ENCODE measurements at regions not wholly inside any gene's neighbourhood (a gene's known extent, or its start where the extent isn't known, plus 50 kb on each side); places are given as distances from the start of the nearest gene placed in this dataset.

DNA sequence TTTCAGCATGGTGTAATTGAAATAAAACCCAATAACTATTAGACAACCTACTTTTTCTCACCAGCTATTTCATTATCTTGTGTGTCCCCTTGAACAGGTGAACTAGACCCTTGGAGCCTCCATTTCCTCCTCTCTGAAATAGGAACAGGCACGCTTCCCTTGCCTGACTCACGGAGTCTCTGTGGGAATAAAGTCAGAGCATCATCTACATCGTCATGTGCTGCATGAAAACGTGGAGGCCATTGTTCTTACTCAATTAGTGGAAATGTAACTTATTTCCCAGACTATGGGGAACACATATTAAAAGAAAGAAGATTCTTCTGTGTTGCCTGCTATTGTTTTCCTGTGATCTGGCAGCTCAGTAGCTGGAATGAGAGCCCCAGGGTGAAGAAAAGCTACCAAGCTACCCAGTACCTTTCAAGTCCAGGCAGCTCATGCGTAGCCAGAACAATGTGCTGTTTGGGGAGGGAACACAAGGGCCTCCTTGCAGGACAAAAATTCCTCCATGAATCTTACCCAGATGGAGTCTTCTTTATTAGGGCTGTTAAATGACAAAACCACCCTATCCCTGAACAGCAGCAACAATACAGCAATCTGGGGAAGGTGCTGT lies 59.8 kb downstream of the SOX11 start:
- TF ChIP-seq, protein P1, sequence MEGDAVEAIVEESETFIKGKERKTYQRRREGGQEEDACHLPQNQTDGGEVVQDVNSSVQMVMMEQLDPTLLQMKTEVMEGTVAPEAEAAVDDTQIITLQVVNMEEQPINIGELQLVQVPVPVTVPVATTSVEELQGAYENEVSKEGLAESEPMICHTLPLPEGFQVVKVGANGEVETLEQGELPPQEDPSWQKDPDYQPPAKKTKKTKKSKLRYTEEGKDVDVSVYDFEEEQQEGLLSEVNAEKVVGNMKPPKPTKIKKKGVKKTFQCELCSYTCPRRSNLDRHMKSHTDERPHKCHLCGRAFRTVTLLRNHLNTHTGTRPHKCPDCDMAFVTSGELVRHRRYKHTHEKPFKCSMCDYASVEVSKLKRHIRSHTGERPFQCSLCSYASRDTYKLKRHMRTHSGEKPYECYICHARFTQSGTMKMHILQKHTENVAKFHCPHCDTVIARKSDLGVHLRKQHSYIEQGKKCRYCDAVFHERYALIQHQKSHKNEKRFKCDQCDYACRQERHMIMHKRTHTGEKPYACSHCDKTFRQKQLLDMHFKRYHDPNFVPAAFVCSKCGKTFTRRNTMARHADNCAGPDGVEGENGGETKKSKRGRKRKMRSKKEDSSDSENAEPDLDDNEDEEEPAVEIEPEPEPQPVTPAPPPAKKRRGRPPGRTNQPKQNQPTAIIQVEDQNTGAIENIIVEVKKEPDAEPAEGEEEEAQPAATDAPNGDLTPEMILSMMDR (conservative IDR thresholded peaks at IDR 0.05; ENCODE audit: low read depth, low read length), result no peak
- no peak for DNase-seq (ENCODE audit: low read depth)
- H3K4me3 ChIP-seq (ENCODE audit: low read depth, low read length), result no peak overlapping the region

DNA sequence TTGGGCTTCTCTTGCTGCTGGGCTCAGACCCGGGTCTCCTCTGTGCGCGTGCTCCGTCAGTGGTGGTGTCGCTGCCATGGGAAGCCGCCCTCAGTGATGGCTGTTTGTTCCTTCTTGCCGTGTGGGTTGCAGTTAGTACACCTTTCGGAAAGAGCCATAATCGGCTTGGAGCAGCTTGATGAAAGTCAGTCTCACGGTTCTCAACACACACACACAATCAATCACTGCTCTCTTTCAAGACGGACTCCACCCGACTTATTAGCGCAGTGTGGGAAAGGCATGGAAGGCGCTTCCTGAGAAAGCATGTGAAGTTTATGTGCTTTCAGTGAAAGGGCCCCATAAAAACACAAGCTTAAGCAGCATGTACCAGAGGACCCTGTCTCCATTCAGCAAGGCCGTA lies 64.1 kb downstream of the SOX11 start:
- DNase-seq (ENCODE audit: low read depth), result no peak
- no peak overlapping the region for H3K4me3 ChIP-seq (ENCODE audit: low read depth, low read length)
- TF ChIP-seq, protein P1 (conservative IDR thresholded peaks at IDR 0.05; ENCODE audit: low read depth, low read length), result no peak

DNA sequence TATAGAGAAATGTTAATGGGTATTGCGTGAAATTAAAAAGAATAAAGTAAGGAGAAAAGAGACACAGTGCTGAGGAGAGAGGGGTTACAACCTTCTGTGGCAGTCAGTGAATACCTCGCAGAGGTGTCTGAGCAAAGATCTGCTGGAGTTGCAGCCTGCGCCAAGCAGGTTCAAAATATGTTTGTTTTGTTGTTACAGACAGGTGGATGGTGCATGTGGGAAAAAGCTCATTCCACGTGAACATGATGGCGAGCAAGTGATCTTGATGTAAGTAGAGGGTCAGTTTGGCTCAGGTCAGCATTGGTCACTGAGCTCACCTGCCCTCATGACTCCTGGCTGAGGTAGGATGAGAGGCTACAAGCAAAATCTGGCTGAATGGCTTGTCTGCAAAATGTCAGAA lies 66.2 kb downstream of the SOX11 start:
- TF ChIP-seq, protein P1 (conservative IDR thresholded peaks at IDR 0.05; ENCODE audit: low read depth, low read length), result no peak
- H3K4me3 ChIP-seq (ENCODE audit: low read depth, low read length), result no peak overlapping the region
- DNase-seq (ENCODE audit: low read depth), result no peak

DNA sequence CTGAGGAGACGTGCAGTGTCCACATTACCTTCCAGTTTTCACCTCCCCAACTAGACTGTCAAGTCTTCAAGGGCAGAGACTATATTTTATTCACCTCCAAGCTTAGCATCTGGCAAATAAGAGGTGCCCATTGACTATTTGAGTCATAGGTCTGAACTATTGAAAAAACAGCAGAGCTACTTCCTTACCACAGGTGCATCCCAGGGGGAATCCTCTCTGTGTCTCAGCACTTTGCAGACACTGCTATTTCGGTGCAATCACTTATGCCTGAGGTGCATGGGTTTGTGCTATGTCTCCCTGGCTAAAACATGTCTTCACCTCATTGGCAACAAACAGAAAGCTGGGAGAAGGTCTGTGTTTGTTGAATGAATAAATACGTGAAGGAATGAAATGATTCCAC lies 67.8 kb downstream of the SOX11 start:
- H3K4me3 ChIP-seq (ENCODE audit: low read depth, low read length), result no peak overlapping the region
- no peak for DNase-seq (ENCODE audit: low read depth)
- TF ChIP-seq, protein P1 (conservative IDR thresholded peaks at IDR 0.05; ENCODE audit: low read depth, low read length), result no peak

DNA sequence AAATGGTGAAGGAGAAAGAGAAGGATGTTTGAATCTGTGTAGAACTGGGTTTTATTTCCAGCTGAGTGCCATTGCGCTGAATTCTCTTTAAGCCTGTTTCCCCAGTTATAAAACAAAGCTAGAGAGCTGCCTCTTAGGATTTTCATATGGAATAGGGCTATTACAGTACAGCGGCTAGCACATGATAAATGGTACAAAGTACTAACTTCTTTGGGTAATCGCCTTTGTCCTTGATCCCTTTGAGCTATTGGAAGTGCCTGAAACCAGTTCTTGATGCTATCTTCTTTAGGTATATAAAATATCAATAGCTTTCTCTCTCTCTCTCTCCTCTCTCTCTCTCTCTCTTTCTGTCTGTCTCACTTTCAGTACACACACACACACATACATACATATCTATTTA lies 71.3 kb downstream of the SOX11 start:
- no peak overlapping the region for H3K4me3 ChIP-seq (ENCODE audit: low read depth, low read length)
- TF ChIP-seq, protein P1 (conservative IDR thresholded peaks at IDR 0.05; ENCODE audit: low read depth, low read length), result no peak
- DNase-seq (ENCODE audit: low read depth), result no peak

DNA sequence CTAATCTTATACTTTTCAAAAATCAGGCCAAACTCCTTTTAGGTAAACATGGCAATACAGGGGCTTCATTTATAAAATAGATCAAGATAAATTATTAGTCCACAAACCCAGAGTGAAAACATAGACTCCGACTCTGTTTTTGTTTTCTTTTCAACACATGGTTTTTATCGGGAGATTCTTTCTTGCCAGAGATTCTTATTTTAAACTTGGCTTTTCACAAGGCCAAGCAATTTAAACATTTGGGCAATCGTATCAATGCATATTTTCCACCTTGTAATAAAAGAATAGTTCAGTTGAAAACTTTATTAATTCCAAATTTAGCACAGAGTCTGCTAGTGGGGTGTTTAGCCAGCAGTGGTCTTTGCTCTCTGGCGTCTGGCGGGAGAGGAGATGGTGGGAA lies 71.9 kb downstream of the SOX11 start:
- no peak overlapping the region for H3K4me3 ChIP-seq (ENCODE audit: low read depth, low read length)
- TF ChIP-seq, protein P1 (conservative IDR thresholded peaks at IDR 0.05; ENCODE audit: low read depth, low read length), result no peak
- no peak for DNase-seq (ENCODE audit: low read depth)

DNA sequence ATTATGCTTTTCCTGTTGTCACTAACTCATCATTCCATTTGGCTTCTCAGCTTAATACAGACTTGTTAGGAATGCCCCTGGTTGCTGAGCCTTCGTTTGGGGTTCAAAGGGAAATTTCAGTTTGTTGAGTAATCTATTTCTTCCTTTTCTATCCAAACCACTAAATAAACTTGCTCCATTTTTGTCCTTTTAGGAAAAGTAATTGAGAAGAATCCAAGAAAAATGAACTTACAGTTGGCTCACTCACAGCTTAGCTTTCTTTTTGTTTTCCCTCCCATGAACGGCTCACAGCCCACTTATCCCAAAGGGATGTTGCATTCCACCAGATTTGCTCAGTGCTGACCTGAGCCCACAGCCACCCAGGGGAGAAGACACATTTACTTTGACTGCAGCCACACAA lies 73.9 kb downstream of the SOX11 start:
- TF ChIP-seq, protein P1 (conservative IDR thresholded peaks at IDR 0.05; ENCODE audit: low read depth, low read length), result no peak
- no peak overlapping the region for H3K4me3 ChIP-seq (ENCODE audit: low read depth, low read length)
- peak; percentile 16 for DNase-seq (ENCODE audit: low read depth)

All from choroid plexus epithelial cell (primary cell).